NCI-H460 (cell line): ENCODE measurements at regions not wholly inside any gene's neighbourhood (a gene's known extent, or its start where the extent isn't known, plus 50 kb on each side); places are given as distances from the start of the nearest gene placed in this dataset.

Experiments used
- DNase-seq: peaks from one replicate; pipeline ENCODE4 v3.0.0-alpha.2; 2016; ENCODE audit warnings: low read depth; ENCODE audit errors: extremely low read depth

DNA sequence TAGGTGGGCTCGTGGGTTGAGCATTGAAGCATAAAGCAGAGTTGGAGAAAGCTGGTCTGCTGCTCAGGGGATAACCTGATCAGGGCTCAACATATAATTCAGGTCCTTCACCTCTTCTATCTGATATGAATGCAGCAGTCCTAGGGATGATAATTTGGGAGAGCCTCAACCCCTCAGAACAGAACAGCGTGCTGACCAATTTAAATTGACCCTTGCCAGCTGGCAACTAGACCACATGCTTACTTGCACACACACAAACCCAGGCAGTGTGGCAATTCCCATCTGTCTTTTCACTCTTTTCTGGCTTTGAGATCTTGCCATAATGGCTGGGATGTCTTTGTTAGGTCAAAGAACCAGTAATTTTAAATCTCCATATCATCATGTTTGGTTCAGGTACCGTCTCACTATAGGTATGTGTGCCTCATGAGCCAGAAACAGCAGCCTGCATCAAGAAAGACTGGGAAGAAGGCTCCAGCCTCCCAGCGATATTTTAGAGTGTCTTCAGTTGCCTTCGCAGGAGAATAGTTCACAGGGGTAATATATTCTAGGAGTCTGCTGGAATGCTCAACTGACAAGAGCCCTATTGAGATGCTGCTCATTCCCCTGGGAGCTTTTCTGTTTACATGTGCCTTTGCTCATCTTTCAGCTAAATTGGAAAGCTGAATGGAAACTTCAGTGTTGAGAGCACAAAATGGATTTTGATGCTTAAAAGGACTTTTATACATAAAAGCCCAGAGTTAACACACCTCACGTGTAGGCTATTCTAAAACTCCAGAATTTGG lies 497.6 kb downstream of the RASEF start:
- DNase-seq: no peak

DNA sequence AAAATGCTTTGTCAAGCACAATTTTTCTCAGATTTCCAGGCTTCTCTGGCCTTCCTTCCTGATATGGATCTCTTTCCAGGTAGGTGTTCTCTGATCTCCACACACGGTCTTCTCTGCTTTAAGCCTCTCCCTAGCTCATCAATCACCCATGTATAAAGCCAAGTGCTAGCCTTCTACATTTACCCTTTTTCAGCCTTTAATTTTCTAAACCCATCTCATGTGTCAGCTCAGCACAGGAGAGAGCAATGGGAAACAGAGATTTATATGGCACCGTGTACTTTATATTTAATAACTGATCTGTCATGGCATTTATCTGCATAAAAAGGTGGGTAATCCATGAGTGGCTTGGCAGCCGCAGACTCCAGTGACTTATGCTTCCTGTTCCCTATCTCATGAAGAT lies 495.0 kb downstream of the RASEF start:
- no peak for DNase-seq

- DNase-seq: no peak
These were observed 492.7 kb downstream of the RASEF start for GRCh38 chr9:82570226-82570625.

- no peak for DNase-seq
These were observed 491.4 kb downstream of the RASEF start for GRCh38 chr9:82571540-82571939.

DNA sequence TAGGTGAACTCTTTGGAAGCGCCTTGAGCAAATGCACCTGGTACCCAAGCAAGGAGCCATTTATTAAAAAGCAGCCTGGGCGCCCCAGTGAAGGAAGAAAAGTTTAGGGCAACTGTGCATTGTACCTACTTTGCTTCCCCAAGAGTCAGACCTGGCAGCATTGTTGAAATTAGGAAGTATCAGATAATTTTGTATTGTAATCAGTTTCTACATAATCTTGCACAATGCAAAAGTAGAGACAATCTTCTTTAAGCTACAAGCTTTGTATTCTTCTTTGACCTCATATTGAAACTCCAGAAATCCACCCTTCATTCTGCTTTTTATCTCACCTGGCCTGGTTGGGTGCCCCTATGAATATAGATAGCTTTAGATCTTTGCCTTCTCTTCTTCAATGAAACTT lies 490.8 kb downstream of the RASEF start:
- no peak for DNase-seq

- no peak for DNase-seq
These were observed 488.0 kb downstream of the RASEF start for GRCh38 chr9:82574911-82575310.

- no peak for DNase-seq
These were observed 482.0 kb downstream of the RASEF start for GRCh38 chr9:82580921-82581320.

- DNase-seq: no peak
These were observed 481.4 kb downstream of the RASEF start for GRCh38 chr9:82581516-82581915.

- DNase-seq: no peak
These were observed 481.0 kb downstream of the RASEF start for GRCh38 chr9:82581935-82582334.

DNA sequence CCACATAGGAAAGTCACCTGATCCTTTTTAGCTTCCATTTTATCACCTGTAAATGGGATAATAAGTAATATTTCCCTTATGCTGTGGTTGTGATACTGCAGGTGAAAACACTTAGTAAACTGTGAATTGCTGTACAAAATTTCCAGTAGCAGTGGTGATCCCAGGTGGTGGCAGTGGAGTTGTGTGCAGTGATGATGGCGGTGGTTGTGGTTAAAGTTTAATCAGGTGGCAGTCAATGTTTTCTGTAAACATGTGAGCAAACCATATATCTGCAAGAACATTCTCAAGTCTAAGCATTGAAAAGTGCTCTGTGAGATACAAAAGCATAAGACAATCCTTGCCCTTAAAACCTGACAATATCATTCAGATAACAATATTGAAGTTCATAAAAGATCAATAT lies 480.2 kb downstream of the RASEF start:
- DNase-seq: no peak

- no peak for DNase-seq
These were observed 479.4 kb downstream of the RASEF start for GRCh38 chr9:82583524-82583923.

DNA sequence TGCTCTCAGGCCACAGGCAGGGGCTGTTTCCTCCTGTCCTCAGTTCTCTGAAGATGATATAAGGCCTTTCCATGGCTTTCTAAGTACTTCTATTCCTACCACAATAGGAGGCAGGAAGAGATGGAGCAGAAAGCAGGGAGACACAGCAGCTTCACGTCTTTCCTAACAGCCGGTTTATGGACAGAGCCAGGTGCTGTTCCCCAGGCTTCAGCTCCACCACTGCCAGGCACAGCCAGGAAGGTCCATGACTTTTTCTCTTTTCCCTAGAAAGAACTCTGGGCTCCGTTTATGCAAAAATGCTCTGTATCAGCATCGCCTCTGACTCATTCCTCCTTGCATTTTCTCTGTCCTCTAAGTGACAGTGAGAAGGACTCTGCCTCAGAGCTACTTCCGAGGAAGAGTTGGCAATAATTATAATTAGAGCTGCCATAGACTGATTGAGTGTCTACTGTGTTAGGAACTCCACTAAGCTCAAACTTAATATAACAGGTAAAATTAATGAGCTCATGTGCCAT lies 478.5 kb downstream of the RASEF start:
- no peak for DNase-seq

GRCh38 chr9:82586918-82587356 lies 476.0 kb downstream of the RASEF start:
- DNase-seq: no peak

GRCh38 chr9:82588301-82589180 lies 474.4 kb downstream of the RASEF start:
- no peak for DNase-seq

DNA sequence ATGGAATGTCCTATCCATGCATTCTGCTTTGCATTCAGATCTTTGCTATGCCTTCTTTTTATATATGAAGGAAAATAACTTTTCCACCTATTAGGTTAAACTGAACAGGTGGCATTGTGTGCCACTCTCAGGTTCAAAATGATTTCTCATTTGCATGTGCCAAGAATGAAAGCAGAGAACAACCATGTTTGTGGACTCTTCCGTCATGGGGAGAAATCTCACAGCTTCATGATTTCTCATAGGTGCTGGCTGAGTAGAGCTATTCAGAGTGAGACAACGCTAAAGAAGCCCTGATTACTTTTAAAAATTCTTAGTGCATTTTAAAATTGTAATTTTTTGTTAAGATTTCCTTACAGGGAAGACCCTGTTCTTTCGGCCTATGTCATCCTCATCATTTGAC lies 472.1 kb downstream of the RASEF start:
- DNase-seq: no peak

DNA sequence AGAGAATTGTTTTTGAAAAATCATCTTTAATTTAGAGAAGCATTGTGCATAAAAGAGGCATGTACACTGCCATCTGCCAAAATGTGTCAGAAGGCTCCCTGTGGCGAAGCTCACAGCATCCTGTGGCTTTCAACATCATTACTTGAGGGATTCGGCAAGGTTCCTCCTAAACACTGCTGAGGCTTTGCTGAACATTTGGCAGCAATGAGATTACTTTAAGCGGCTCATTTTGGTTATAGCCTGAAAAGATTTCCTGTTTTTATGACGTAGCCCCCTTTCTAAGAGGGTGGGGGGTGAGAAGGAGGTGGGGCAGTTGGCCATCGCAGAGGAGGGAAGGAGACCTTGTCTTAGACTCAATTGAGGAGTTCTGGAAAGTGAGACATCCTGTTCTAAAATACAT lies 469.4 kb downstream of the RASEF start:
- no peak for DNase-seq

- no peak for DNase-seq
These were observed 465.4 kb downstream of the RASEF start for GRCh38 chr9:82597241-82598203.

DNA sequence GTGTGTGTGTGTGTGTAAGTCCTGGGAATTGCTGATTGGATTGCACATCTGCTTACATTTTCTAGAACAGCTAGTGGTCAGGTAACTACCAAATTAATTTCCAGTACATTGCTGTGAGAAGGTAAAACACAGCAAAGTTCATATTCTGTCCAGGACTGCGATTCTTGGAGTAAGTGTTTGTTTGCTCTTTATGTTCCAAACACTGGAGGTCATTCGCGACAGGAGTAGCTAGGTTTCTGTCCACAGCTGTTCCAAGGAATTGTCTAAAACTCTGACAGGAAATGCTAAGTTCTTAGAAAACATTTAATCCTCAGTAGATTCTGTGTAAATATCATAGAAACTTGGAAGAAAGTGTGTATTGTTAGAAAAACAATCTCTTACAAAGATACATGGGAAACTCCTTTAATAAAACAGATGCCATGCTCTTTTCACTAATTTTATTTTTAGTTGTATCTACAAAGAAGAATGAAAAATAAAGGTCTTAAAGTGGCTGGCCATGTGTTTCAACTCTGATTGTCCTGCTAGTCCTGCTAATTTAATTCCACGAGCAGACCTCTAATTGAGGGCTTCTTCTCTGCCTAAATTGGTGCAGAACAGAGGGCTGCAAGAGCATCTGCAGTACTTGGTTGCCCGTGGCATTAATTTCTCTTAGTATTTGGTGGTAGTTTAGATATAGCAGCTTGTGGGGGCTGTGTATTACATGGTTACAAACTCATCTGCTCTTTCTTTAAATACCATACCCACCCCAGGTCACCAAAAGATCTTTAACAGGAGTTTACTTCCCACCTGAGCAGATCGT lies 464.5 kb downstream of the RASEF start:
- no peak for DNase-seq

GRCh38 chr9:82599336-82599949 lies 463.5 kb downstream of the RASEF start:
- no peak for DNase-seq
